ENCODE measurements at regions not wholly inside any gene's neighbourhood (a gene's known extent, or its start where the extent isn't known, plus 50 kb on each side); places are given as distances from the start of the nearest gene placed in this dataset.

- H3K27me3 Mint-ChIP-seq (ENCODE audit: unreplicated experiment) = no peaks in the 10 kb centered on the region
- no peaks in the 10 kb centered on the region for H3K36me3 Mint-ChIP-seq (ENCODE audit: insufficient read depth, unreplicated experiment)
- no peak for DNase-seq
- H3K9me3 Mint-ChIP-seq (ENCODE audit: low read depth, unreplicated experiment) = peaks cover 11% of the 10 kb centered on the region
- TF ChIP-seq CTCF (IDR thresholded peaks at IDR 0.05; ENCODE audit: unreplicated experiment) = no peak
- no peaks in the 10 kb centered on the region for H3K4me1 Mint-ChIP-seq (ENCODE audit: low read depth, unreplicated experiment)
- no TSS peak for BruUV-seq (replicated peaks)
- intact Hi-C loops (cut with micrococcal nuclease; ENCODE audit: unreplicated experiment) = no loop called here
- no peak overlapping the region for H3K27ac Mint-ChIP-seq (ENCODE audit: unreplicated experiment)
- no peak overlapping the region for H3K4me3 Mint-ChIP-seq (ENCODE audit: low read depth, unreplicated experiment)
- CTCF ChIA-PET = no interaction called here
Observed at GRCh38 chr5:152884006-152884405, 478.9 kb upstream of the NMUR2 start.

GRCh38 chr5:152900332-152900731, 495.3 kb upstream of the NMUR2 start:
- no peak for DNase-seq
- CTCF ChIA-PET = no interaction called here
- Mint-ChIP-seq H3K36me3 (ENCODE audit: insufficient read depth, unreplicated experiment) (no peaks in the 10 kb centered on the region), H3K27me3 (ENCODE audit: unreplicated experiment) (no peaks in the 10 kb centered on the region), H3K4me3 (ENCODE audit: low read depth, unreplicated experiment) (no peak overlapping the region), H3K9me3 (ENCODE audit: low read depth, unreplicated experiment) (peaks cover 7% of the 10 kb centered on the region), H3K4me1 (ENCODE audit: low read depth, unreplicated experiment) (no peaks in the 10 kb centered on the region), H3K27ac (ENCODE audit: unreplicated experiment) (no peak overlapping the region)
- intact Hi-C loops (cut with micrococcal nuclease; ENCODE audit: unreplicated experiment) = no loop called here
- TF ChIP-seq CTCF (IDR thresholded peaks at IDR 0.05; ENCODE audit: unreplicated experiment) = no peak
- BruUV-seq (replicated peaks) = no TSS peak

DNA sequence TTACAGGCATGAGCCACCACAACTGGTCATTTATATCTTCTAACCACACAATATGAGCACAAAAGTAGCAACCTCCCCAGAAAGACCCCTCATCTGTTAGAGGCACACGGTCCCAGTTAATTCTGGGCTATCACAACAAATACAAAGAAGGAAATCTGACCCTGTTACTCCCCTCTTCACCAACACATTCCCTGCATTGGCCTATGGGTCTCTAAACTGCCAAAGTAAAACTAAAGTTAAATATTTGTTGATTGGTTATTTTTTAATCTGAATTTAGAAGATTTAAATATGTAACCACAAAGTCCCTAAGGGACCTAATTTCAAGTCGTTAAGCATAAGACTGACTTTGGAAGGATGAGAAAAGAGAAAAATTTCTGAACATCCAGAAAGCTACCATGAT, 496.7 kb upstream of the NMUR2 start:
- Mint-ChIP-seq H3K36me3 (ENCODE audit: insufficient read depth, unreplicated experiment) (no peaks in the 10 kb centered on the region), H3K4me1 (ENCODE audit: low read depth, unreplicated experiment) (no peaks in the 10 kb centered on the region), H3K27me3 (ENCODE audit: unreplicated experiment) (no peaks in the 10 kb centered on the region), H3K9me3 (ENCODE audit: low read depth, unreplicated experiment) (peaks cover 3% of the 10 kb centered on the region), H3K27ac (ENCODE audit: unreplicated experiment) (no peak overlapping the region), H3K4me3 (ENCODE audit: low read depth, unreplicated experiment) (no peak overlapping the region)
- intact Hi-C loops (cut with micrococcal nuclease; ENCODE audit: unreplicated experiment) = no loop called here
- CTCF ChIA-PET = no interaction called here
- no TSS peak for BruUV-seq (replicated peaks)
- TF ChIP-seq CTCF (IDR thresholded peaks at IDR 0.05; ENCODE audit: unreplicated experiment) = no peak
- DNase-seq = no peak

DNA sequence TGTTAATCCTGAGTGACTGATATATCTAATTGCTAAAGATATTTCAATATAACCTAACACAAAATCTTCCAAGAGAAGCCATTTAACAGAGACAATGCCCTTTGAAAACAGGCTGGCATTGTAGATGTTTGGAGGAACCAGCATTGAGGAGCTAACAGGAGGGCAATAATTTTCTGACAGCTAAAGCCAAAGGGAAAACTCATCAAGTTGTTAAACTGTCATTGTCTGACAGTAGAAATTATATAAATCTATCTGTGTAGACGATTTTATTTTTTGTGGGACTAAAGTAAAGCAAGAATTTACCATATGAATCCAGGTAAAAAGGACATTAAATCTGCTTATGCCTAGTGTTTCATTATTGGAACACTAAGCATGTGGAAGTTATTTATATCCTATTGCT, 500.2 kb upstream of the NMUR2 start:
- no peak overlapping the region for H3K27ac Mint-ChIP-seq (ENCODE audit: unreplicated experiment)
- H3K4me3 Mint-ChIP-seq (ENCODE audit: low read depth, unreplicated experiment) = no peak overlapping the region
- DNase-seq = no peak
- intact Hi-C loops (cut with micrococcal nuclease; ENCODE audit: unreplicated experiment) = no loop called here
- CTCF ChIA-PET = no interaction called here
- no peaks in the 10 kb centered on the region for H3K27me3 Mint-ChIP-seq (ENCODE audit: unreplicated experiment)
- no TSS peak for BruUV-seq (replicated peaks)
- no peaks in the 10 kb centered on the region for H3K4me1 Mint-ChIP-seq (ENCODE audit: low read depth, unreplicated experiment)
- TF ChIP-seq CTCF (IDR thresholded peaks at IDR 0.05; ENCODE audit: unreplicated experiment) = no peak
- no peaks in the 10 kb centered on the region for H3K36me3 Mint-ChIP-seq (ENCODE audit: insufficient read depth, unreplicated experiment)
- no peaks in the 10 kb centered on the region for H3K9me3 Mint-ChIP-seq (ENCODE audit: low read depth, unreplicated experiment)

All from Calu3 (cell line).